Stimulated activated CD4-positive, alpha-beta T cell treated with anti-CD3 and anti-CD28 coated beads, TNF-alpha, amount 100 ng/mL, for 48 hours (primary cell): ENCODE measurements at regions not wholly inside any gene's neighbourhood (a gene's known extent, or its start where the extent isn't known, plus 50 kb on each side); places are given as distances from the start of the nearest gene placed in this dataset.

Experiments
- DNase-seq, 3 donors: peaks; one replicate each; pipeline ENCODE4 v3.0.0-alpha.2; 2020; ENCODE audit warnings: low read depth in 3 of 3

GRCh38 chr18:72601481-72601880 lies 57.3 kb upstream of the CBLN2 start:
- no peak for DNase-seq
